HEK293T (cell line): ENCODE measurements at regions not wholly inside any gene's neighbourhood (a gene's known extent, or its start where the extent isn't known, plus 50 kb on each side); places are given as distances from the start of the nearest gene placed in this dataset.

ENCODE experiments used
- CTCF ChIA-PET: fragments of 350-600 bp; formaldehyde crosslinking; extraction: SDS; loops from one replicate; lab custom pipeline; 2021; ENCODE audit warnings: antibody characterized with exemption, inconsistent platforms; lab: Yijun Ruan, JAX
- POLR2A ChIA-PET: fragments of 350-600 bp; formaldehyde crosslinking; extraction: SDS; loops from one replicate; lab custom pipeline; 2020; ENCODE audit warnings: antibody characterized with exemption, inconsistent platforms; lab: Yijun Ruan, JAX
- DNase-seq: peaks from one replicate; pipeline ENCODE4 v3.0.0; 2012; ENCODE audit warnings: mixed read lengths; ENCODE audit errors: extremely low spot score
- ARNT ChIP-seq: fragments of 450-650 bp; IDR thresholded peaks from 2 replicates; pipeline ENCODE4 v1.6.1; 2017; ENCODE audit warnings: mild to moderate bottlenecking
- BHLHE40 ChIP-seq: fragments of 450-650 bp; IDR thresholded peaks from 2 replicates; pipeline ENCODE4 v1.6.1; 2016; ENCODE audit warnings: mild to moderate bottlenecking, moderate library complexity, borderline replicate concordance
- CTBP1 ChIP-seq: fragments of 450-650 bp; IDR thresholded peaks from 2 replicates; pipeline ENCODE4 v1.6.1; 2016; ENCODE audit warnings: borderline replicate concordance
- ELF4 ChIP-seq: fragments of 450-650 bp; IDR thresholded peaks from 2 replicates; pipeline ENCODE4 v1.6.1; 2017; ENCODE audit warnings: antibody characterized with exemption
- FOXA1 ChIP-seq: fragments of 450-650 bp; IDR thresholded peaks from 2 replicates; pipeline ENCODE4 v1.6.1; 2016; ENCODE audit warnings: mild to moderate bottlenecking
- FOXK2 ChIP-seq: fragments of 450-650 bp; IDR thresholded peaks from 2 replicates; pipeline ENCODE4 v1.6.1; 2016; ENCODE audit warnings: mild to moderate bottlenecking
- FOXM1 ChIP-seq: fragments of 450-650 bp; IDR thresholded peaks from 2 replicates; pipeline ENCODE4 v1.6.1; 2017; ENCODE audit warnings: mild to moderate bottlenecking, borderline replicate concordance
- HDGF ChIP-seq: fragments of 450-650 bp; IDR thresholded peaks from 2 replicates; pipeline ENCODE4 v1.6.1; 2017; ENCODE audit warnings: antibody characterized with exemption, borderline replicate concordance
- L3MBTL2 ChIP-seq: fragments of 450-650 bp; conservative IDR thresholded peaks from 2 replicates; pipeline ENCODE4 v1.6.1; 2016; ENCODE audit warnings: mild to moderate bottlenecking
- LEF1 ChIP-seq: fragments of 450-650 bp; IDR thresholded peaks from 2 replicates; pipeline ENCODE4 v1.6.1; 2017; ENCODE audit warnings: mild to moderate bottlenecking, borderline replicate concordance
- NFRKB ChIP-seq: fragments of 450-650 bp; IDR thresholded peaks from 2 replicates; pipeline ENCODE4 v1.6.1; 2016; ENCODE audit warnings: mild to moderate bottlenecking, moderate library complexity
- PKNOX1 ChIP-seq: fragments of 450-650 bp; IDR thresholded peaks from 2 replicates; pipeline ENCODE4 v1.6.1; 2016
- SP1 ChIP-seq: fragments of 450-650 bp; IDR thresholded peaks from 2 replicates; pipeline ENCODE4 v1.6.1; 2017
- SUZ12 ChIP-seq: fragments of 450-650 bp; IDR thresholded peaks from 2 replicates; pipeline ENCODE4 v1.6.1; 2016; ENCODE audit warnings: mild to moderate bottlenecking
- TARDBP ChIP-seq: fragments of 450-650 bp; IDR thresholded peaks from 2 replicates; pipeline ENCODE4 v1.6.1; 2016
- ZNF384 ChIP-seq: fragments of 450-650 bp; IDR thresholded peaks from 2 replicates; pipeline ENCODE4 v1.6.1; 2016

- CTCF ChIA-PET: no interaction called here
- TF ChIP-seq FOXM1 (no peak), PKNOX1 (peak; percentile 86)
- POLR2A ChIA-PET: no interaction called here
- no peak for DNase-seq
Measured at GRCh38 chr6:170035044-170035443, 255.8 kb downstream of the DLL1 start.

GRCh38 chr6:170034294-170034693, 256.6 kb downstream of the DLL1 start:
- no peak for DNase-seq
- POLR2A ChIA-PET: no interaction called here
- CTCF ChIA-PET: no interaction called here
- TF ChIP-seq SUZ12 (no peak), HDGF (no peak), FOXK2 (no peak), TARDBP (no peak), LEF1 (no peak), CTBP1 (no peak), L3MBTL2 (no peak), FOXA1 (no peak), FOXM1 (no peak), ARNT (no peak), ELF4 (no peak), NFRKB (no peak), SP1 (no peak), ZNF384 (no peak)

GRCh38 chr6:170033666-170034065, 257.2 kb downstream of the DLL1 start:
- TF ChIP-seq PKNOX1 (no peak), ELF4 (no peak), L3MBTL2 (no peak), NFRKB (no peak), ZNF384 (no peak), BHLHE40 (no peak), ARNT (no peak), TARDBP (no peak), HDGF (no peak), CTBP1 (no peak), SUZ12 (no peak), FOXA1 (no peak)
- POLR2A ChIA-PET: no interaction called here
- no peak for DNase-seq
- CTCF ChIA-PET: no interaction called here

GRCh38 chr6:170032706-170033309, 258.1 kb downstream of the DLL1 start:
- TF ChIP-seq ZNF384: no peak

GRCh38 chr6:170032197-170032596, 258.7 kb downstream of the DLL1 start:
- CTCF ChIA-PET: no interaction called here
- TF ChIP-seq LEF1 (no peak), ARNT (no peak), FOXM1 (no peak), ELF4 (no peak), FOXA1 (no peak), BHLHE40 (no peak), CTBP1 (no peak), L3MBTL2 (no peak), TARDBP (no peak), NFRKB (no peak), SUZ12 (no peak), FOXK2 (no peak), ZNF384 (no peak), PKNOX1 (no peak), SP1 (no peak), HDGF (no peak)
- POLR2A ChIA-PET: no interaction called here
- DNase-seq: no peak

More at GRCh38 chr6:170032706-170033309, 258.1 kb downstream of the DLL1 start:
- POLR2A ChIA-PET: no interaction called here
- CTCF ChIA-PET: no interaction called here
- no peak for DNase-seq

GRCh38 chr6:170031684-170032121, 259.2 kb downstream of the DLL1 start:
- POLR2A ChIA-PET: no interaction called here
- CTCF ChIA-PET: no interaction called here
- TF ChIP-seq BHLHE40 (no peak), ARNT (no peak), SUZ12 (no peak), TARDBP (no peak), NFRKB (no peak), PKNOX1 (no peak)
- DNase-seq: no peak
